ENCODE measurements at regions not wholly inside any gene's neighbourhood (a gene's known extent, or its start where the extent isn't known, plus 50 kb on each side); places are given as distances from the start of the nearest gene placed in this dataset.

DNA sequence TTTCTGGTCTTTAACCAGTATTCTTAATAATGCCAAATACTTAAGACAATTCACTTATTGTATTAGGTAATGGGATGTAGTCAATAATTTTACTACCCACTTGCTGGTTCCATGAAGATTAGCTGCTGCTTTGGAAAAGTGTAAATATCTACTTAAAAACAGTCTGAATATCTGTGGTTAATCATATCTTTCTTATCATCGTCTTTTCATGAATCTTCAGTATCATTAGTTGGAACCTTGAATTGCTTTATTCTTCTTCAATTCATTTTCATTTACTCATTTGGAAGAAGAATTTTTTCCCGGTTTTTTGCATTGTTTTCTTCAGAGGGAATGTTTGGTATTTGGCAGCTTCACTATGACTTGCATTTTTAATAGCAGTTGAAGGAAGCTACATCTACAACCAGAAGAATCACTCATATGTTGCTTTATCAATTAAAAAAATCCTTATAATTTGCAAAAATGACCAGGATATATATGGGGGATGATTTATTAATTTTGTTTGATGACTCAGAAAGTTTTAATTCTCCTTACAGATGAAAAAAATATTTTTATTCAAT lies 1398.3 kb upstream of the CDH6 start:
- H3K4me1 ChIP-seq (ENCODE audit: control insufficient read depth, low read length): no peaks in the 10 kb centered on the region

DNA sequence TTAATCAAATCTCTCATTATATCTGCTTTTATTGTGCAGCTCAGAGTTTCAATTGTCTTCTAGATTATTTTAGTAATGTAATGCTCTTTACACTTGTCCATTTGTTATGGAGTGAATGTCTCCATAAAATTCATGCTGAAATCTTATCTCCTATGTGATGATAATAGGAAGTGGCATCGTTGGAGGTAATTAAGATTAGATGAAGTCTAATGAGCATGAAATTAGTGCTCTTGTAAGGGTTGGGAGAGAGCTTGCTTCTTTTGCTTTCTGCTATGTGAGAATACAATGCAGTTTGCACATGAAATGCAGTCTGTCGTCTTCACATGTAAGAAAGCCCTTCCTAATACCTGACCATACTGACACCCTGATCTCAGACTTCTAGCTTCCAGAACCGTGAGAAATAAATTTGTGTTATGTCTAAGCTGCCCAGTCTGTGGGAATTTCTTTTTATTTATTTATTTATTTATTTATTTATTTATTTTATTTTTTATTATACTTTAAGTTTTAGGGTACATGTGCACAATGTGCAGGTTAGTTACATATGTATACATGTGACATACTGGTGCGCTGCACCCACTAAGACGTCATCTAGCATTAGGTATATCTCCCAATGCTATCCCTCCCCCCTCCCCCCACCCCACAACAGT lies 1399.2 kb upstream of the CDH6 start:
- TF ChIP-seq EZH2phosphoT487 (IDR thresholded peaks at IDR 0.05; ENCODE audit: borderline replicate concordance, low read length): no peak
- TF ChIP-seq, protein P1, sequence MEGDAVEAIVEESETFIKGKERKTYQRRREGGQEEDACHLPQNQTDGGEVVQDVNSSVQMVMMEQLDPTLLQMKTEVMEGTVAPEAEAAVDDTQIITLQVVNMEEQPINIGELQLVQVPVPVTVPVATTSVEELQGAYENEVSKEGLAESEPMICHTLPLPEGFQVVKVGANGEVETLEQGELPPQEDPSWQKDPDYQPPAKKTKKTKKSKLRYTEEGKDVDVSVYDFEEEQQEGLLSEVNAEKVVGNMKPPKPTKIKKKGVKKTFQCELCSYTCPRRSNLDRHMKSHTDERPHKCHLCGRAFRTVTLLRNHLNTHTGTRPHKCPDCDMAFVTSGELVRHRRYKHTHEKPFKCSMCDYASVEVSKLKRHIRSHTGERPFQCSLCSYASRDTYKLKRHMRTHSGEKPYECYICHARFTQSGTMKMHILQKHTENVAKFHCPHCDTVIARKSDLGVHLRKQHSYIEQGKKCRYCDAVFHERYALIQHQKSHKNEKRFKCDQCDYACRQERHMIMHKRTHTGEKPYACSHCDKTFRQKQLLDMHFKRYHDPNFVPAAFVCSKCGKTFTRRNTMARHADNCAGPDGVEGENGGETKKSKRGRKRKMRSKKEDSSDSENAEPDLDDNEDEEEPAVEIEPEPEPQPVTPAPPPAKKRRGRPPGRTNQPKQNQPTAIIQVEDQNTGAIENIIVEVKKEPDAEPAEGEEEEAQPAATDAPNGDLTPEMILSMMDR (IDR thresholded peaks at IDR 0.05; ENCODE audit: low read depth, low read length, poor library complexity, severe bottlenecking): no peak
- Histone ChIP-seq H3K4me1 (ENCODE audit: control insufficient read depth, low read length) (no peaks in the 10 kb centered on the region), H3K27ac (ENCODE audit: low read depth, low read length) (no peak overlapping the region), H3K9me3 (ENCODE audit: control insufficient read depth, insufficient read depth, low read length) (no peaks in the 10 kb centered on the region), H3K9me2 (replicated peaks; ENCODE audit: control insufficient read depth, low read length) (no peaks in the 10 kb centered on the region), H4K20me1 (ENCODE audit: control insufficient read depth, insufficient read depth, low read depth, low read length) (no peaks in the 10 kb centered on the region), H3K4me3 (ENCODE audit: low read length) (no peak overlapping the region), H3K36me3 (ENCODE audit: control insufficient read depth, low read length) (no peaks in the 10 kb centered on the region), H3F3A (ENCODE audit: control insufficient read depth, insufficient read depth) (no peaks in the 10 kb centered on the region), H3K27me3 (ENCODE audit: control insufficient read depth, low read length) (no peaks in the 10 kb centered on the region), H3K4me2 (ENCODE audit: low read length) (no peak overlapping the region), H3K79me2 (ENCODE audit: control insufficient read depth, low read length) (no peaks in the 10 kb centered on the region)

More for the DNA sequence above, 1398.3 kb upstream of the CDH6 start:
- H3K4me2 ChIP-seq (ENCODE audit: low read length): no peak overlapping the region
- no peaks in the 10 kb centered on the region for H3K36me3 ChIP-seq (ENCODE audit: control insufficient read depth, low read length)
- no peaks in the 10 kb centered on the region for H4K20me1 ChIP-seq (ENCODE audit: control insufficient read depth, insufficient read depth, low read depth, low read length)
- no peaks in the 10 kb centered on the region for H3K79me2 ChIP-seq (ENCODE audit: control insufficient read depth, low read length)
- no peaks in the 10 kb centered on the region for H3K27me3 ChIP-seq (ENCODE audit: control insufficient read depth, low read length)
- no peak overlapping the region for H3K27ac ChIP-seq (ENCODE audit: low read depth, low read length)
- no peaks in the 10 kb centered on the region for H3K9me3 ChIP-seq (ENCODE audit: control insufficient read depth, insufficient read depth, low read length)
- H3F3A ChIP-seq (ENCODE audit: control insufficient read depth, insufficient read depth): no peaks in the 10 kb centered on the region
- no peak for TF ChIP-seq EZH2phosphoT487 (IDR thresholded peaks at IDR 0.05; ENCODE audit: borderline replicate concordance, low read length)
- TF ChIP-seq, protein P1 (IDR thresholded peaks at IDR 0.05; ENCODE audit: low read depth, low read length, poor library complexity, severe bottlenecking): no peak
- H3K9me2 ChIP-seq (replicated peaks; ENCODE audit: control insufficient read depth, low read length): no peaks in the 10 kb centered on the region
- H3K4me3 ChIP-seq (ENCODE audit: low read length): no peak overlapping the region

- no peaks in the 10 kb centered on the region for H4K20me1 ChIP-seq (ENCODE audit: control insufficient read depth, insufficient read depth, low read depth, low read length)
- no peak for TF ChIP-seq EZH2phosphoT487 (IDR thresholded peaks at IDR 0.05; ENCODE audit: borderline replicate concordance, low read length)
- TF ChIP-seq, protein P1 (IDR thresholded peaks at IDR 0.05; ENCODE audit: low read depth, low read length, poor library complexity, severe bottlenecking): no peak
Measured at GRCh38 chr5:29790281-29790680, 1403.2 kb upstream of the CDH6 start.

More at GRCh38 chr5:29790281-29790680, 1403.2 kb upstream of the CDH6 start:
- Histone ChIP-seq H3K9me2 (replicated peaks; ENCODE audit: control insufficient read depth, low read length) (no peaks in the 10 kb centered on the region; the same call in 1 of the 2 replicates), H3K9me3 (ENCODE audit: control insufficient read depth, insufficient read depth, low read length) (no peaks in the 10 kb centered on the region), H3K4me1 (ENCODE audit: control insufficient read depth, low read length) (no peaks in the 10 kb centered on the region), H3K27ac (ENCODE audit: low read depth, low read length) (no peak overlapping the region), H3K4me3 (ENCODE audit: low read length) (no peak overlapping the region), H3F3A (ENCODE audit: control insufficient read depth, insufficient read depth) (no peaks in the 10 kb centered on the region), H3K27me3 (ENCODE audit: control insufficient read depth, low read length) (no peaks in the 10 kb centered on the region), H3K36me3 (ENCODE audit: control insufficient read depth, low read length) (no peaks in the 10 kb centered on the region), H3K4me2 (ENCODE audit: low read length) (no peak overlapping the region), H3K79me2 (ENCODE audit: control insufficient read depth, low read length) (no peaks in the 10 kb centered on the region)
